ENCODE measurements at regions not wholly inside any gene's neighbourhood (a gene's known extent, or its start where the extent isn't known, plus 50 kb on each side); places are given as distances from the start of the nearest gene placed in this dataset.

GRCh38 chr20:58103961-58104360 is 124.5 kb downstream of the ANKRD60 start (continued):
- TF ChIP-seq ZNF462 (CRISPR knock-in tag; IDR thresholded peaks at IDR 0.05) (no peak), CTCF (conservative IDR thresholded peaks at IDR 0.05; ENCODE audit: low read depth in 2 of 2) (no peak)

GRCh38 chr20:58103517-58103904 is 124.9 kb downstream of the ANKRD60 start:
- no peaks in the 10 kb centered on the region for H3K36me3 ChIP-seq (ENCODE audit: insufficient read depth)
- H3F3A ChIP-seq (replicated peaks; ENCODE audit: low read depth) = no peaks in the 10 kb centered on the region
- ATAC-seq (no peak), DNase-seq (ENCODE audit: low spot score) (no peak)
- H3K9me2 ChIP-seq (ENCODE audit: insufficient read depth) = 0 out of 2 replicates have a peak, but pooled peaks cover 3% of the 10 kb centered on the region
- H3K27ac ChIP-seq (ENCODE audit: low read depth) = no peak overlapping the region
- H3K4me3 ChIP-seq = no peak overlapping the region
- H3K9me3 Mint-ChIP-seq = peaks cover 5% of the 10 kb centered on the region; the same call in 2 of the 3 replicates
- H2AFZ ChIP-seq = no peak overlapping the region
- no peaks in the 10 kb centered on the region for H4K20me1 ChIP-seq (replicated peaks; ENCODE audit: insufficient read depth)
- H3K36me3 Mint-ChIP-seq (ENCODE audit: low read depth) = no peaks in the 10 kb centered on the region; the same call in 2 of the 3 replicates
- no peak overlapping the region for H3K4me3 Mint-ChIP-seq
- H3K79me2 ChIP-seq (replicated peaks; ENCODE audit: insufficient read depth) = no peaks in the 10 kb centered on the region
- no peaks in the 10 kb centered on the region for H3K27me3 ChIP-seq (ENCODE audit: insufficient read depth)
- H3K4me1 Mint-ChIP-seq = no peaks in the 10 kb centered on the region
- H3K4me1 ChIP-seq (ENCODE audit: insufficient read depth) = no peaks in the 10 kb centered on the region
- H3K4me2 ChIP-seq = no peak overlapping the region
- peaks cover 5% of the 10 kb centered on the region for H3K27me3 Mint-ChIP-seq (ENCODE audit: insufficient read depth, low read depth, poor library complexity)
- no peak overlapping the region for H3K27ac Mint-ChIP-seq
- no peak for TF ChIP-seq REST (IDR thresholded peaks at IDR 0.05; ENCODE audit: unreplicated experiment)
- TF ChIP-seq ZNF114 (CRISPR knock-in tag; IDR thresholded peaks at IDR 0.05) = no peak
- no peak for TF ChIP-seq EZH2phosphoT487 (IDR thresholded peaks at IDR 0.05; ENCODE audit: unreplicated experiment)
- no peak for TF ChIP-seq ETS1 (IDR thresholded peaks at IDR 0.05)
- TF ChIP-seq STAT1 (IDR thresholded peaks at IDR 0.05; ENCODE audit: unreplicated experiment) = no peak
- no peak for TF ChIP-seq ZNF331 (CRISPR knock-in tag; IDR thresholded peaks at IDR 0.05; ENCODE audit: low read depth)
- TF ChIP-seq CREB1 (CRISPR knock-in tag; IDR thresholded peaks at IDR 0.05; ENCODE audit: low read depth) = no peak
- no peak for TF ChIP-seq NANOG (IDR thresholded peaks at IDR 0.05; ENCODE audit: borderline replicate concordance)
- TF ChIP-seq JUNB (IDR thresholded peaks at IDR 0.05; ENCODE audit: unreplicated experiment) = no peak
- no peak for TF ChIP-seq CTCF (conservative IDR thresholded peaks at IDR 0.05; ENCODE audit: low read depth in 2 of 2)
